Activated CD8-positive, alpha-beta memory T cell treated with anti-CD3 and anti-CD28 coated beads for 4 hours (primary cell): ENCODE measurements at regions not wholly inside any gene's neighbourhood (a gene's known extent, or its start where the extent isn't known, plus 50 kb on each side); places are given as distances from the start of the nearest gene placed in this dataset.

ENCODE experiments used
- DNase-seq, 2 donors: peaks; one replicate each; pipeline ENCODE4 v3.0.0-alpha.2; 2020; ENCODE audit warnings: low read depth in 2 of 2

DNA sequence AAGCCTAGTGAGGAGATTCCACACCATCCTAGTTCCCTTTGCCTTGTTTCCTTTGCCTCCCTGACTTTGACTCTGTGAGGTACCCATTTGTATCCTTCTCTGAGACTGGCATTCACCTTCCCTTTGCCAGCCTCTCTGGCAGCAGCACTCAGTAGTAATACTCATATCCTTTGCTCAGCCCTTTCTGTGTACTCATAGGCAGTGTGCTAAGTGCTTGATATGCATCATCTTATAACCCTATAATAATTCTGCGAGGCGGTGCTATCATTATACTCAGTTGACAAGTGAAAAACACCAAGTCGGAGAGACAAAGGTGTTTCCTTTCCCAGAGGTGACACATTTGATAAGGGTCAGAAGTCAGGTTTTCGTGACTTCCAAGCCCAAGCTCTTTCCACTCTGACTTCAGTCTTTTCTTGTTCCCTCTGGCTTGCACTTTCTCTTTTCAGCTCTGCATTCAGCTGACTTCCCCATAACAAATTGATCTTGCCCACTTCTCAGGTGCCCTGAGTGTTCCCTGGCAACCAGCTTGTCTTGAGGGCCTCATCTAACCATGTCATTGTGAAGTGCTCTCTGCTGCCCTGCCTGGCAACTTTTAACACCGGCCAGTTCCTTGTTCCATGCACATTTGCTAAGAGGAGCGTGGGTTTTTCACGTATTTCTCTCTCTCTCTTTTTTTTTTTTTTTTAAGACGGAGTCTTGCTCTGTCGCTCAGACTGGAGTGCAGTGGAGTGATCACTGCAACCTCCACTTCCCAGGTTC lies 94.5 kb upstream of the UPP2 start:
- no peak for DNase-seq

- no peak for DNase-seq
Measured at GRCh38 chr2:158004126-158004764, 97.4 kb upstream of the UPP2 start.

- DNase-seq: no peak
Measured at GRCh38 chr2:158002079-158002478, 99.6 kb upstream of the UPP2 start.

GRCh38 chr2:157996799-157997198 lies 104.9 kb upstream of the UPP2 start:
- no peak for DNase-seq

DNA sequence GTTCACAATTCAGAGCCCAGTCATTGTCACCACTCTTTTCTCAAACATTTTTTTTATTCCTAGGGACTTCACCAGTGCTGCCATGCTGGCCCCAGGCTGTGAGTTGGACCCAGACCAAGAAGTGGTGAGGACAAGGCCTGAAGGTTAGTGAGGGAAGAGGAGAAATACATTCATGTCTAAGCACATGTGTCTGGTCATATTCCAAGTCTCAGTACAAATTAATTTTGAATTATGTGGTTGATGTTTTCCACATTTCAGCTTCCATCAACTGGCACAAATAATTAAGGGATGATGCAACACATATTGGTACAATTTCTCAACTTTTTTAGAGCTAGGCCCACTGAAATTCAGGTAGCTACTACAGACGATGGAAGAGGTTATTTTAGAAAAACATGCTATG lies 106.6 kb upstream of the UPP2 start:
- no peak for DNase-seq

- no peak for DNase-seq
Measured at GRCh38 chr2:157991932-157992331, 109.7 kb upstream of the UPP2 start.

DNA sequence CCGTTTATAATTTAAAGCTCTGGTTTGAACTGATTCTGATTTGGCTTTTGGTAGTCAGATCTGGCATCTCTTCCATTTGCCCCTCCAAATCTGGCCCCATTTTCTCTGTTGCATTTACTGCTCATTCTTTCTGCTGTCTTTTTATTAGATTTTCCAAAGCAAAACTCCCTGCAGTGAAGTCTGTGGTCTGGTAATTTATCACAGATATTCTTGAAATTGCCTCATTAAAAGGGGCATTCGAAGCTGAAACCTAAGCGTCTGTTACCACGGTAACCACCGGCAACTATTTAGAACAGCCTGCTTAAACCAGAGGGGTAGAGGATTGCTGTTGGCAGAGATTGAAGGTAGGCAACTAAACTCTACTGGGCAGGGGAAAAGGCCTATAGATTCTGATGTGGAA lies 111.5 kb upstream of the UPP2 start:
- DNase-seq: no peak

DNA sequence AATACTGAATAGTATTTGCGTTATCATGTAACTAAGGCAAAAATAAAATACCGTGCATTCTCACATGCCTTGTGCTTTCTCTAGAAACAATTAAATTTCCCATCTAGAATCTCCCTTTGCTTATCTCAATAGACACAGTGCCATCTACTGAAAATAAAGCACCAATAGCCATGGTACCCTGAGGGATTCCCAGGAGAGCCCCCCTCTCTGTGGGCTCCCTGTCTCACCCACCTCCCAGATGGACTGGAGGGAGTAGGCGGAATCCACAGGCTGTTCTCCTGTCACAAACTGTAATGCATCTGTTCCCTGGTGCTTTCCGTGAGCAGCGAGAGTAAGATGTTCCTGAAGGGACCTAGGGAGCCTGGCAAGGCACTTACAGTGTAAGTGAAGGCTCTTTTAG lies 112.4 kb upstream of the UPP2 start:
- no peak for DNase-seq

- no peak for DNase-seq
Measured at GRCh38 chr2:157986761-157987160, 110.6 kb upstream of the ACVR1 start.

GRCh38 chr2:157984866-157985265 lies 108.7 kb upstream of the ACVR1 start:
- no peak for DNase-seq

DNA sequence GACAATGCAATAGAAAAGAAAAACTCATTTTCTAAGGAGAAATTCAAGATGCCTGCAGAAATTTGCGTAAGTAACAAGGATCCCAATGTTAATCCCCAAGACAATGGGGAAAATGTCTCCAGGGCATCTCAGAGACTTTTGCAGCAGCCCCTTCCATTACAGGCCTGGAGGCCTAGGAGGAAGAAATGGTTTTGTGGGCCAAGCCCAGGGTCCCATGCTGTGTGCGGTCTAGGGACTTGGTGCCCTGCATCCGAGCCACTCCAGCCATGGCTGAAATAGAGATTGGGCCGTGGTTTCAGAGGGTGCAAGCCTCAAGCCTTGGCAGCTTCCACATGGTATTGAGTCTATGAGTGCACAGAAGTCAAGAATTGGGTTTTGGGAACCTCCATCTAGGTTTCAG lies 103.9 kb upstream of the ACVR1 start:
- DNase-seq: no peak

DNA sequence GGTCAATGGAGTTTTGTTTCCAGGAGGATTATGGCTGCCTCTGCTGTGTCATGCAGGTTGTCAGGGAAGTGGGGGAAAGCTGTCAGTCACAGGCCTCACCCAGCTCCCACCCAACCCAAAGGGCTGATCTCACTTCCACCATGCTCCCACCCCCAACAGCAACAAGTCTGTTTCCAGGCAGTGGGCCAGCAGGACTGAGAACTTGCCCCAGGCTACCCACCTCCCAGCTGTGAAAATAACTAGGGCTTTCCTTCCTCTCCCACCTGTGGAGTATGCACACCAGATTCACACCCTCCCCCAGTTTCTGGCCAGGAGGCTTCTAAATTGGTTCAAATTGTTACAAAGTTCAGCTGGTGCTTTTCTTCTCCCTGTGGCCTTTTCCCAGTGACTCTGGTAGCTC lies 95.6 kb upstream of the ACVR1 start:
- DNase-seq: no peak

DNA sequence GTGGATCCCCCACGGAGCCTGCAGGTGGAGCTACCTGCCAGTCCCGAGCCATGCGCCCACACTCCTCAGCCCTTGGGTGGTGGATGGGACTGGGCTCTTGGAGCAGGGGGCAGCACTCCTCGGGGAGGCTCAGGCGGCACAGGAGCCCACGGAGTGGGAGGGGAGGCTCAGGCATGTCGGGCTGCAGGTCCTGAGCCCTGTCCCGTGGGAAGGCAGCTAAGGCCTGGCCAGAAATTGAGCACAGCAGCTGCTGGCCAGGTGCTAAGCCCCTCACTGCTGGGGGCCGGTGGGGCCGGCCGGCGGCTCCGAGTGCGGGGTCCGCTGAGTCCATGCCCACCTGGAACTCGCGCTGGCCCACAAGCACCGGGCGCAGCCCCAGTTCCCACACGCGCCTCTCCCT lies 91.7 kb upstream of the ACVR1 start:
- no peak for DNase-seq

DNA sequence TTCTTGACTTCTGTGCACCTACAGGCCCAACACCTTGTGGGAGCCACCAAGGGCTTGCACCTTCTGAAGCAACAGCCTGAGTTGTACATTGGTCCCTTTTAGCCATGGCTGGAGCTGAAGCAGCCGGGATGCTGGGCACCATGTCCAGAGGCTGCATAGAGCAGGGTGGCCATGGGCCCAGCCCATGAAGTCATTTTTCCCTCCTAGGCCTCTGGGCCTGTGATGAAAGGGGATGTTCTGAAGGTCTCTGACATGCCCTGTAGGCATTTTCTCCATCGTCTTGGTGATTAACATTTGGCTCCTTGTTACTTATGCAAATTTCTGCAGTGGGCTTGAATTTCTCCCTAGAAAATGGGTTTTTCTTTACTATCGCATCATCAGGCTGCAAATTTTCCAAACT lies 83.1 kb upstream of the ACVR1 start:
- no peak for DNase-seq

- no peak for DNase-seq
Measured at GRCh38 chr2:157957596-157957995, 81.5 kb upstream of the ACVR1 start.

DNA sequence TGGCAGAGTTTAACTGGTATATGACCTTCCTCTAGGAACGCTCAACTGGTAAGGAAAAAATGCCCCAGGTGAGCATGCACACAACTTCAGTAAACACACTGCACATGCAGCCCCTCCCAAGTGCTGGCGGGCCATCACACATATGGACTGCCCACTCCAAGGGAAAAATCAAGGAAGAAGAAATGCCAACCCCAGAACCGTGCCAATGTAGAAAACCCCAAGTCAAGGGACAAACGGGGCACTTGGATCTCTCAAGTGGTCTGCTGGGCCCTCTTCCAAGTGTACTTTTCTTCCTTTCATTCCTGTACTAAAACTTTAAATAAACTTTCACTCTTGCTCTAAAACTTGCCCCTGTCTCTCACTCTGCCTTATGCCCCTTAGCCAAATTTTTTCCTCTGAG lies 76.4 kb upstream of the ACVR1 start:
- no peak for DNase-seq

DNA sequence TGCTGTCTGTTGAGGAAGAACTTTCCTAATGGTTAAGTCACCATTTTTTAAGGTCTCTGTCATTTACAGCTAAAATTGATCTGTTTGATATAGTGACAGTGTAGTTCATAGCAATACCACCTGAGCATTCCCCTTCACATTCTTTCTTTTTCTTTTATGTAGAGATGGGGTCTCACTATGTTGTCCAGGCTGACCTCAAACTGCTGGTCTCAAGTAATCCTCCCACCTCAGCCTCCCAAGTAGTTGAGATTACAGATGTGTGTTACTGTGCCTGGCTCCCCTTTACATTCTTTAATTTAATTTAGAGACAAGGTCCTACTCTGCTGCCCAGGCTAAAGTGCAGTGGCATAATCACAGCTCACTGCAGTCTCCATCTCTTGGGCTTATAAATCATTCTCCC lies 72.7 kb upstream of the ACVR1 start:
- no peak for DNase-seq

DNA sequence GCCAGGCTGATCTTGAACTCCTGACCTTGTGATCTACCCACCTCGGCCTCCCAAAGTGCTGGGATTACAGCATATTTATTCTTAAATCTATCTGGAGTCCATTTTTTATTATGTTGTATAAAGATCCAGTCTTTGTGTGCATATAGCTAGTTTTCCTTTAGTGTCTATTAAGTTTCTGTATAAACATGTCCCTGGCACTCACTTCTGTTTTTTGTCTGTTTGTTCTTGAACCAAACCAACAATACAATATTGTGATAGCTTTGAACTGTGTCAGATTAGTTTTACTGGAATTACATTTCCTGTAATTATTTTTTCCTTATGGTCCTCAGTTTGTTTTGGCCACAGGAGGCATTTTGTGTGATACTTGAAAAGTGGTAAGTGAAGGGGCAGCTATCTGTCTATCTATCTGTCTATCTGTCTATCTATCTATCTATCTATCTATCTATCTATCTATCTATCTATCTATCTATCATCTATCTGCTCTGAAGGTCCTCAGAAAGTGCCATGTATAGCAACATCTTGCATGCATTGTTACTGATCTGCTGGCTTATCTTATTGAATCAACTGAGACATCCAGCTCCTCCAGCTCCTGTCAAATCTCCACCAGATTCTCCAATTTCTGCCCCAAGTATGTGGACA lies 70.9 kb upstream of the ACVR1 start:
- no peak for DNase-seq

GRCh38 chr2:157940024-157940423 lies 63.9 kb upstream of the ACVR1 start:
- no peak for DNase-seq

DNA sequence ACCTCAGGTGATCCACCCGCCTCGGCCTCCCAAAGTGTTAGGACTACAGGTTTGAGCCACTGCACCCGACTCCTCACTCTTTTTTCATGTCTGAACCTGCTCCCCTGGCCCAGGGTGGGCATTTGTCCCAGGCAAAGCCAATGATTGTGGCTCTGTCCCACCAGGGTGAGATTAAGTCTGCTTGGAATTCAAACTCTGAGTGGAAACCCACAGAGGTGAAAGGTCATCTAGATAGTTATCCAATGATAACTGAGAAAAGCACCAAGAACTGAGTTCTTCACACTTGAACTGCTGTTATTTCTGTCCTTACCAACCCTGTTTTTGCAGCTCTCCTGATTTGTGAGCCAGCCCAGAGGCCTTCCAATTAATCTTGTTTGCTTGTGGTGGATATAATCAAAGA lies 62.4 kb upstream of the ACVR1 start:
- no peak for DNase-seq

DNA sequence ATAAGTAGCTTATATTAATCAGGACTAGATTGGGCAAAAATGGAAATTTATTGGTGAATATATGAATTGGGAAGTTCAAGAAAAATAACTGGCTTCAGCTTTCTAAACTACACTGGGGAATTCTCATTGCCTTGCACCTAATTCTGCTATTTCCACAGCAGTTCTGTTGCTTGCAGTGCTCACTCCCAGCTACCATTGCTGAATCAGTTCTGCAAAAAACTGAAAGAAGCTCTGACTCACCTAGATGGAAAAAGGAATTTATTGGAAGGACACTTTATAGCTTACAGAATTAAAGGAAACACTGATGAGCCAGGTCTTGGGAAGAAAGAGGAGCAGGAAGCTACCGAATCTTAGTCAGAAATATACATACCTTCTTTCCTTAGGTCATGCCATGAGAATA lies 60.3 kb upstream of the ACVR1 start:
- no peak for DNase-seq

DNA sequence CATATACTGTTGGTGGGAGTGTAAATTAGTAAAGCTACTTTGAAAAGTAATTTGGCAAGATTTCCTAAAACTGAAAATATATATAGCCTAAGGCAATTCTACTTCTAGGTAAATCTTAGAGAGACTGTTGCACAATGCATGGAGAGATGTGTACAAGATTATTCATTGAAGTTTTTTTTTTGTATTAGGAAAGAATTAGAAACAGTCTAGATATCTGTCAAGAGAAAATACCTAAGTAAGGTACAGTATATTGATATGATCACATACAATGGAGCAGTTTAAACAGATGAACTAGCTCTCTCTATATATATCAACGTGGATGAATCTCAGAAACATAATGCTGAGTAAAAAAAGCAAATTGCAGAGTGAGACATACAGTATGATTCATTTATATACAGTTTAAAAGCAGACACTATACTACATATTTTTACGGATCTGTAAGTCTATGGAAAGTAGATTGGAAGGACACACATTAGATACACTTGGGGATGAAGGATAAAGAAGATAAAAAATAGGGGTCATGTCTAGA lies 59.3 kb upstream of the ACVR1 start:
- DNase-seq: no peak
